Stimulated activated CD8-positive, alpha-beta memory T cell treated with anti-CD3 and anti-CD28 coated beads, Interleukin-12 subunit alpha, Interleukin-12 subunit beta, amount 100 ng/mL, for 24 hours (primary cell): ENCODE measurements at regions not wholly inside any gene's neighbourhood (a gene's known extent, or its start where the extent isn't known, plus 50 kb on each side); places are given as distances from the start of the nearest gene placed in this dataset.

Experiments
- DNase-seq: peaks from one replicate; pipeline ENCODE4 v3.0.0-alpha.2; 2020; ENCODE audit errors: extremely low read depth

- DNase-seq, result no peak
Measured at GRCh38 chr2:226620176-226620575, 179.4 kb downstream of the IRS1 start.

GRCh38 chr2:226619707-226620106 is 179.9 kb downstream of the IRS1 start:
- DNase-seq, result no peak

GRCh38 chr2:226618875-226619605 is 180.6 kb downstream of the IRS1 start:
- DNase-seq, result no peak

GRCh38 chr2:226618544-226618874 is 181.1 kb downstream of the IRS1 start:
- no peak for DNase-seq

- no peak for DNase-seq
Measured at GRCh38 chr2:226615891-226616290, 183.7 kb downstream of the IRS1 start.

DNA sequence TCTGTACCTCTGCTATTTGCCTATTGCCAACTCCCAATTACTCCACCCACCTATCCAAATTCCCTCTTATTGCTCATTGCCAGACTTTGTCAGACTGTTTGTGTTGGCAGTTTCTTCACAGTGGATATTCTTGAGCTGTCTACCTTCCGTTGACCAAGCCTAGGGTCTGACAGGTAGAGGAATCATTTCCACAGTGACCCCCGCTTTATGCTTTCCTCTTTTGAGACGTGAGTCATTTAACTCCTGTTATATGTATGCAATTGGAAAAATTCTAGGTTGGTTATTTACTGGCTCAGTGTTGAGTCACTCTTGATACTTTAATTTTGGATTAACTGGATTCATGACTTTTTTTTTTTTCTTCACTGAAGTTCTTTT is 187.7 kb downstream of the IRS1 start:
- no peak for DNase-seq

DNA sequence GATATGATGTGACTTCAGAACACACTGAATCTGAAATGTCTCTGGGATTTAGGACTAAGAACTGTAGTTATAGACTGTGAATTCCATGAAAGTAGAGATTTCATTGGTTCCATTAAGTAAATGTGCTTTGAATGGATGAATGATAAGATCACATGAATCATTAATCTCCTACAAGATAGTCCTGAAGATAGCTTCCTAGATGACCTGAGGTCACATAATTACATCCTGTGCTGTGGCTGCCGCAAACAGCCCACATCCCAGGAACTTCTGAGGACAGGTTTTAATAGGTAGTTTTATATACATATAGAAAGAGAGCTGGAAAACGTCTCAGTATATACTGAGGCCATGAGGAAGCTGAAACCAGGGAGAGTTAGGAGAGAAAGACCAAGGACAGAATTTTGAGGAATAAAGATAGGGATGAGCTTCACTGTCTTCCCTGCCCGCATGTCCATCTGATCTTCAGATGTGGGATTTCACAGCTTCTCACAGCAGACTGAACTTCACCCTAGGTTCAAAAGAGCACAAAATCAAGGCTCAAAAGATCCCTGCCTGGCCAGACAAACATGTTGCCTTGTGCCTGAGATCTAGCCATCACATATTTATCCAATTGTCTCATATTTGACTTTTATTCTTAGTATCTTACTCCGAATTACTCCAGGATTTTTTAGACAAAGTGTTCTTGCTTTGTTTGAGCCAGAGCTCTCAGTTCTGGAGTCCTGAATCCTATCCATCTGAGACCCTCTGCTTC is 188.2 kb downstream of the IRS1 start:
- DNase-seq, result no peak

DNA sequence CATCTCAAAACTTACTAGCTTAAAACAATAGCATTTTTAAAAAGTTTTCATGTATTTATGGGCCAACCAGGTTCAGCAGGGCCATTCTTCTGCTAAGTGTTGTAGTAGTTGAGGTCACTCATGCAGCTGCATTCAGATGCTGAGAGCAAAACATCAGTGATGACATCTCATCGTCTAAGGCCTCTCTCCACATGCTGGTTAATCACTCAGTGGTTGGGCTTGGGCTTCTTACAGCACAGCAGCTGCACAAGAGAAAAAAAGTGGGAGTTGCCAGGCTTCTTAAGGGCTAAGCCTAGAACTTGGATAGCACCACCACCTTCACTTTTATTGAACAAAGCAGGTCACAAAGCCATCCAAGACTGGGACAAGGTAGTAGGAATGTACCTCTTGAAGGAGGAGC is 190.3 kb downstream of the IRS1 start:
- no peak for DNase-seq

DNA sequence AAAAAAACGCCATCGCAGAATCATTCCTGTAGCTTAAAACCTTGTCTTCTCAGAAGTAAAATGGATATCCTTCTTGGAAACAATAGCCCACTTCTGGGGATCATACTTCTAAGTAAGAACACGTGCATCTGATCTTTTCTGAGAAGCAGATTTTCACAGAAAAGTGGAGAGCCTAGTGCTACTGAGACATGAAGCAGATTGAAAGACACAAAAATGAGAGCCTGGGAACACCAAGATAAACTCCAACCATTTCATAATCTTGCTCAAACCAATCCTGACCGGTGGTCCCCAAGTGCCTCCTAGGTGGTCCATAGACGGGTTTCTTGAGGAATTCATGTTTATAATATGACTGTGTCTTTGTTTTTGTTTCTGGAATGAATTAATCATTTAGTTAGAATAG is 191.2 kb downstream of the IRS1 start:
- no peak for DNase-seq

DNA sequence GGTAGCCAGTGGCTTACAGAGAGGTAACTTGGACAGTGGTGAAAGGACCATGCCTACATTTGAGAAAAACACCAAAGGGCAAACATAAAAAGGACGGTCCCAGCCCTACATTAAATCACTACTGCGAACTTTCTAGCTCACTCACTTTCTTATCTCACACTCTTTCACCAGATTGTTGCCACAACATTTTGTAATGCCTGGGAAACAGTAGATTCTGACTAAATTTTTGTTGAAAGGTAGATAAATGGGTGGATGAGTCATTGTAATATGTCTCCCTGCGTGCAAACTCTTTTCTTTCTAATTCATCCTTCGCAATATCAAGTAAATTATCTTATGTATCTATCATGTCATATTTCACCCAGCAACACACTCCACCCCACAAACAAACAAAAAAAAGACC is 192.2 kb downstream of the IRS1 start:
- DNase-seq, result no peak

DNA sequence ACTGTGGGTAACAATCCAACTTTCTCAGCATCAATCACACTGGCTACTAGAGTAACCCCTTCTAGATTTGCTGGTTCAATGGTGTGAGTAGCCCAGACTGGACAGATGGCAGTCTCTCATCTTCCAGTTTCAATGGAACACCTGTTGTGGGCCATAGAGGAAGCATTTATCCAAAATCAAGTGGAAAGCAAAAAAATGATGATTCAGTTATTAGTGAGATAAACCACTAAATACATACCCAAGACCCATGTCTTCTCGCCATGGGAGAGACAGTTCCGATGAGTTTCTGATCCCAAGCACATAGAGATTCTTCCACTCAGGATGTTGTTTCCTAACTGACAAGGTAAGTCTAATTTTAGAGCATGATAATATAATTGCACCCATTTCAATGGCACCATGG is 194.0 kb downstream of the IRS1 start:
- no peak for DNase-seq

GRCh38 chr2:226603606-226604005 is 196.0 kb downstream of the IRS1 start:
- no peak for DNase-seq

DNA sequence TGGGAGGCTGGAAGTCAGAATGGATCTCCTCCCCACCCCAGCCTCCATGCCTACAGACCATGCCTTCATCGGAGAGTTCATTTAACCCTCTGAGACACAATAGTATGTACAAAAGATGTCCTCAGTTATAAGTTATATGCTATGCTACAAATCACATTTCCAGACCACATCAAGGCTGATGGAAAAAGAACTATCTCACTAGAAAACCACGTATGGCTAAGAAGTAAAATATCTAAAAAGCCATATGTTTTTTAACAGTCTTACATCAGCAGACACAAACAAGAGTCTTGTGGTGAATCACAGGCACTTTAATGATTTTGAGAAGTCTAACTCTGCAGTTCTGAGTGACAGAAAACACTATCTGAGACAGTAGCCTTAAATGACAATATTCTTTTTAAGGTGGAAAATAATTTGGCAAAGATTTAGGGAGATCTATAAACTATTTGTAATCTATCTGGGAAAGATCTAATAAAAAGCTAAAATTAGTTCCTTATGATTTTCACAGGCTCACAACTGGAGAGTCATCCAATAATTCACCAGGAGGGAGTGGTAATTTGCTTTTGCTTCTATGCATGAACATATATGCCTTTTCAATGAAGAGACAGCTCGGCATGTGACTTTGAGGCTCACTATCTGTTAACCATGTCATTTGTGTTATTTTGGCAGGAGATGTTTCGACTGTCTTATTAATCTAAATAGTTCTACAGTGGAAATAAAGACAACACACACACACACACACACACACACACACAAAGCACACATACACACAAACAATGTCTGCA is 197.5 kb downstream of the IRS1 start:
- no peak for DNase-seq

DNA sequence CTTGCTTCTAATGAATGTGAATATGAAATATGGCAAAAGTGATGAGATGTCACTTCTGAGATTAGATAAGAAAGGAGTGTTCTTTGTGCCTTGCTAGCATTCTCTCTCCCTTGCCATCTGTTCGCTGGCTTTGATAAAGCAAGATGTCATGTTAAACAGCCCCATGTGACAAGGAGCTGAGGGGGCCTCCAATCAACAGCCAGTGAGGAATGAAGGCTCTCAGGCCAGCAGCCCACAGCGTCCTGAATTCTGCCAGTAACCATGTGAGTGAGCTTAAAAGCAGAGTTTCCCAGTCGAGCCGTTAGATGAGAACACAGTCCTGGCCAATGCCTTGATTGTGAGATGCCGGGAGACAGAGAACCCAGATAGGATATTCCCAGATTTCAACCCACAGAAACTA is 198.8 kb downstream of the IRS1 start:
- DNase-seq, result no peak

DNA sequence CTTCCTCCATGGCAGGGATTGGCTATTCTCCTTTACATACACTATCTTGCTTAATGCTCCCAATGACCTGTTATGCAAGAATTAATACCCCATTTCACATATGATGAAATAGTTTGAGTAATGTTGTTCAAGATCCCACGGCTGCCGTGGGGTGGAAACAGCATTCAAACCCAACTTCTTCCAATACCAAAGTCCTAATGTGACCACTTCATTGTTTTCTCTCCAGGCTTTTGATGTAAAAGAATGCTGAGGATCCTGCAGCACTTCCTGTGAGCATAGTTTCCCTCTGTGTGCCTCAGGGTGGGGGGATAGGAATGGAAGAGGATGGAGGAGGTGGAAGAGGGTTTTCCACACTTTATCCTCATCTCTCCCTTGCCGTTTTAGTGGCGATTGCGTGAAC is 199.4 kb downstream of the IRS1 start:
- no peak for DNase-seq

DNA sequence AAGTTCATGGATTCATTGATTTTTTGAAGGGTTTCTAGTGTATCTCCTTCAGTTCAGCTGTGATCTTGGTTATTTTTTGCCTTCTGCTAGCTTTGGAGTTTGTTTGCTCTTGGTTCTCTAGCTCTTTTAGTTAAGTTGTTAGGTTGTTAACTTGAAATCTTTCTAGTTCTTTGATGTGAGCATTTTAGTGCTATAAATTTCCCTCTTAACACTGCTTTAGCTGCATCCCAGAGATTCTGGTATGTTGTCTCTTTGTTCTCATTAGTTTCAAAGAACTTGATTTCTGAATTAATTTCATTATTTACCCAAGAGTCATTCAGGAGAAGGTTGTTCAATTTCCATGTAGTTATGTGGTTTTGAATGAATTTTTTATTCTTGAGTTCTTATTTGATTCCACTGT is 210.6 kb downstream of the IRS1 start:
- no peak for DNase-seq

GRCh38 chr2:226585130-226585561 is 214.5 kb downstream of the IRS1 start:
- DNase-seq, result no peak

DNA sequence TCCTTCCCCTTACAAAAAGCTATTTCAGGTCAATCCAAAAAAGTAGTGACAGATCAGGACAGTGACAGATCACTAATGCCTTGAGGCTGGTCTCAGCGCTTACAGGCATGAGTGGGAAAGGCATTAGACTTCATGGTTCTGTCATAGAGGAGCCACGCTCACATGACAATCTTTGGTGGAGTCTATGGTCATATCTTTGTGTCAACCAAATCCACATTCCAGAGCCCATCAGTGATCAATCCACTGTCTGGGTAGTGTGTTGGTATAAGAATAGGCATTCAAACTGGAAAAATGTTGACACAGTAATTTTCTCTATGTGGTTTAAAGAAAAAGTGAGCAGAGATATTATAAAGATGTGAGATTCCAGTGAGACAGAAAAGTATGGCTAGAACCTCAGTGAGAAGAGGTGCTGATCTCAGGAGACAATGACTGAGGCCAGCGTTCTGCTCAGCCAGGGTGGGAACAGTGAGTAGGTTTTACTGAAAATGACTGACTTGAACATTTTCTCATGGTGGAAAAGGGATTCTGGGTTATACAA is 215.0 kb downstream of the IRS1 start:
- no peak for DNase-seq

DNA sequence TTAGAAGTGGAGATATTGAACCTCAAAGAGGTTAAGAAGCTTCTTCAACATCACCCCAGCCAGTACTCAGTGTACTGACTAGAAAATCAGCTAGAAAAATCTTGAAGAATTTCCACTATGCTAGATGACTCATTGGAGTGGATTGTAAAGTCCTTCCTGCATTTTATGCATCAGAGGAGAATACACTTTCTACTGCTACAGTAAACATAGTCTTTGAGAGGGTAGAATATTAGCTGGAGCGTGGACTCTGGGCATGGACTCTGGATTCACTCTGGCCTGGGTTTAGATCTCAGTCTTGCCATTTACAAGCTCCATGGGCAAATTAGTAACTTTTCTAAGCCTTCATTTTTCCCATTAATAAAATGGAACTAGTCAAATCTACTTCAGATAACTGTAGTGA is 215.9 kb downstream of the IRS1 start:
- DNase-seq, result no peak

DNA sequence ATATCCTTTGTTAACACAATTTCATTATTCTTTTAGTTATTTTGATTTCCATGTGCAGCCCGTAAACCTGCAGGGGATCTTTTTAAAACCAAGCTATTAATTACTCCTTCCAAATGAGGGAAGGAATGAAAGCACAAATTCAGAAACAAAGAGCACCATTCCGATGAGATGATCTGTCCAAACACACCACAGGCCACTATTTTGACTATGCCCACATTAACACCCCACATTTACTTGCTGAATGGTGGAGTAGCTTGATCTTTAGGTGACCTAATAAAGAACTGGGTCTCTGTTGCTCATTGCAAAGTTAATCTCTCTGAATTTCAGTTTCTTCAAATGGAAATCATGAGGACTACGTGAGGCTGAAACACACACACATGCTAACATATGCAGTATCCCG is 218.0 kb downstream of the IRS1 start:
- no peak for DNase-seq

GRCh38 chr2:226581004-226581403 is 218.6 kb downstream of the IRS1 start:
- no peak for DNase-seq

DNA sequence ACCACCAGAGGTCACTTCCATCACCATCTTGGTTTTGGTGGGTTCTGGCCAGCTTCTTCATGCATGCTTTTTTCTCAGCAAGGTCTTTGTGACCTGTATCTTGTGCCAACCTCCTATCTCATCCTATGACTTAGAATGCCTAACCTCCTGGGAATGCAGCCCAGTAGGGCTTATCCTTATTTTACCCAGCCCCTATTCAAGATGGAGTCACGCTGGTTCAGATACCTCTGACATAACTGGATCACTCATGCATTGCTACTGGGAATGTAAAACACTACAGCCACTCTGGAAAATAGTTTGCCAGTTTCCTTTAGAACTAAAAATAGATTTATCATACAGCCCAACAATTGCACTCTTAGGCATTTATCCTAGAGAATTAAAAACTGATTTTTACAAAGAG is 219.2 kb downstream of the IRS1 start:
- DNase-seq, result no peak

DNA sequence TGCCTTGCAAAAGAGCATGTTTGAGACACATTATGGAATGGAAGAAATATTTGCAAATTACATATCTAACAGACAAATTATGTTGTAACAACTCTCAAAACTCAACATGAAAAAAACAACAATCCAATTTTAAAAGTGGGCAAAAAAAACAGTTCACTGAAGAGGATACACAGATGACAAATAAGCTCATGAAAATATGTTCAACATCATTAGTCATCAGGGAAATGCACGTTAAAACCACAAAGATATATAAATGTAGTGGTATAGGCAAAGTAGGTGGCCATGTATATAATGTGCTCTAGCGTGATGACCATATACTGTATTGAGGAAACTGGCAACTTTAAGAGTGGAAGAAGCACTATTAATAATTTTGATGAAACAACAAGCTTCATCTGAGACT is 220.1 kb downstream of the IRS1 start:
- DNase-seq, result no peak
